DND-41 (cell line): ENCODE measurements at regions not wholly inside any gene's neighbourhood (a gene's known extent, or its start where the extent isn't known, plus 50 kb on each side); places are given as distances from the start of the nearest gene placed in this dataset.

Experiments used
- EZH2 ChIP-seq: IDR thresholded peaks from 3 replicates; pipeline ENCODE4 v1.6.1; 2012; ENCODE audit warnings: borderline replicate concordance, low read depth, mild to moderate bottlenecking, moderate library complexity, low read length, inconsistent platforms; ENCODE audit not compliant: severe bottlenecking
- TF ChIP-seq, protein P1 (sequence below): IDR thresholded peaks from 2 replicates; pipeline ENCODE4 v1.5.1; 2012; ENCODE audit warnings: borderline replicate concordance, low read length, moderate library complexity, mild to moderate bottlenecking; ENCODE audit not compliant: poor library complexity, severe bottlenecking; ENCODE audit errors: extremely low read depth

DNA sequence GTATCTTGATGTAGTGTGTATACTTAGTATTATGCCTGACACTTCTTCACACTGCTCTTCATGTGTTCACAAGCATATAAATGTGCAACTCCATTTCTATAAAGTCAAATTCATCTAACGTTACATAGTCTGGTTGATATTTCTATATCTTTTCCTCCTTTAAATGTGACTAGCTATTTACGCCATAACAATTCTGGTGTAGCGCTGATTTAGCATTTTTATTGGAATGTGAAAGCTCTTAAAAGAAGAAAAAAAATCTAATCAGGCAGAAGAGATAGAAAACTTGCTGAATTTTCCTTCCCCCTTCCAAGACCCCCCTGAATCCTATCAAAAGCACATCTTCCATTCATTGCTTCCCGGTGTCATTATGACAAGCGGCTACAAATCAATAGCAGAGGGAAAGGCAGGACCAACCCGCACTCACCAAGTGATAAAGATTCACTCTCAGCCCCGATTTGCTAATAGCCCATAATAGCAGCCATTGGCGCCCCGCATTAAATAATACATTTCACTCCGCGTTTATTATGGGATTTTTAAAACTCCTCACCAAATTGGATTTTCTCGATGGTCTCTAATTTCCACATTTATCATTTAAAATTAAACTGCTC lies 299.5 kb upstream of the PMFBP1 start:
- TF ChIP-seq, protein P1, sequence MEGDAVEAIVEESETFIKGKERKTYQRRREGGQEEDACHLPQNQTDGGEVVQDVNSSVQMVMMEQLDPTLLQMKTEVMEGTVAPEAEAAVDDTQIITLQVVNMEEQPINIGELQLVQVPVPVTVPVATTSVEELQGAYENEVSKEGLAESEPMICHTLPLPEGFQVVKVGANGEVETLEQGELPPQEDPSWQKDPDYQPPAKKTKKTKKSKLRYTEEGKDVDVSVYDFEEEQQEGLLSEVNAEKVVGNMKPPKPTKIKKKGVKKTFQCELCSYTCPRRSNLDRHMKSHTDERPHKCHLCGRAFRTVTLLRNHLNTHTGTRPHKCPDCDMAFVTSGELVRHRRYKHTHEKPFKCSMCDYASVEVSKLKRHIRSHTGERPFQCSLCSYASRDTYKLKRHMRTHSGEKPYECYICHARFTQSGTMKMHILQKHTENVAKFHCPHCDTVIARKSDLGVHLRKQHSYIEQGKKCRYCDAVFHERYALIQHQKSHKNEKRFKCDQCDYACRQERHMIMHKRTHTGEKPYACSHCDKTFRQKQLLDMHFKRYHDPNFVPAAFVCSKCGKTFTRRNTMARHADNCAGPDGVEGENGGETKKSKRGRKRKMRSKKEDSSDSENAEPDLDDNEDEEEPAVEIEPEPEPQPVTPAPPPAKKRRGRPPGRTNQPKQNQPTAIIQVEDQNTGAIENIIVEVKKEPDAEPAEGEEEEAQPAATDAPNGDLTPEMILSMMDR, result no peak
- no peak for TF ChIP-seq EZH2
